NCI-H1048 (cell line): ENCODE measurements at regions not wholly inside any gene's neighbourhood (a gene's known extent, or its start where the extent isn't known, plus 50 kb on each side); places are given as distances from the start of the nearest gene placed in this dataset.
A peak's percentile ranks its signal among the peaks of the same experiment; 100 is the strongest.

Experiments used
- DNase-seq: peaks from one replicate; lab custom pipeline; 2025; lab: John Stamatoyannopoulos, UW

GRCh38 chr4:167475951-167476350 lies 241.7 kb upstream of the SPOCK3 start:
- no peak for DNase-seq

GRCh38 chr4:167492007-167492406 lies 257.7 kb upstream of the SPOCK3 start:
- no peak for DNase-seq

GRCh38 chr4:167509551-167509950 lies 275.3 kb upstream of the SPOCK3 start:
- DNase-seq: no peak

- no peak for DNase-seq
Measured at GRCh38 chr4:167524091-167524490, 289.8 kb upstream of the SPOCK3 start.

- no peak for DNase-seq
Measured at GRCh38 chr4:167537761-167538160, 303.5 kb upstream of the SPOCK3 start.

- DNase-seq: no peak
Measured at GRCh38 chr4:167541286-167541685, 307.0 kb upstream of the SPOCK3 start.

GRCh38 chr4:167544391-167544790 lies 310.1 kb upstream of the SPOCK3 start:
- DNase-seq: no peak

GRCh38 chr4:167550021-167550420 lies 315.7 kb upstream of the SPOCK3 start:
- no peak for DNase-seq

GRCh38 chr4:167555338-167556022 lies 321.2 kb upstream of the SPOCK3 start:
- no peak for DNase-seq

- DNase-seq: no peak
Measured at GRCh38 chr4:167578906-167579305, 344.6 kb upstream of the SPOCK3 start.

- no peak for DNase-seq
Measured at GRCh38 chr4:167581449-167581965, 347.2 kb upstream of the SPOCK3 start.

- DNase-seq: no peak
Measured at GRCh38 chr4:167587361-167587760, 353.1 kb upstream of the SPOCK3 start.

GRCh38 chr4:167595898-167596297 lies 361.6 kb upstream of the SPOCK3 start:
- DNase-seq: no peak

GRCh38 chr4:167602157-167602556 lies 367.9 kb upstream of the SPOCK3 start:
- DNase-seq: no peak

GRCh38 chr4:167606551-167606950 lies 372.3 kb upstream of the SPOCK3 start:
- DNase-seq: no peak

- no peak for DNase-seq
Measured at GRCh38 chr4:167613381-167613780, 379.1 kb upstream of the SPOCK3 start.

GRCh38 chr4:167614866-167615265 lies 380.6 kb upstream of the SPOCK3 start:
- DNase-seq: no peak

GRCh38 chr4:167616476-167616875 lies 382.2 kb upstream of the SPOCK3 start:
- no peak for DNase-seq

- peak; percentile 3 for DNase-seq
Measured at GRCh38 chr4:167622481-167623240, 388.4 kb upstream of the SPOCK3 start.

- no peak for DNase-seq
Measured at GRCh38 chr4:167623241-167623572, 388.9 kb upstream of the SPOCK3 start.

GRCh38 chr4:167629272-167629671 lies 395.0 kb upstream of the SPOCK3 start:
- DNase-seq: no peak

GRCh38 chr4:167642250-167642649 lies 408.0 kb upstream of the SPOCK3 start:
- no peak for DNase-seq

GRCh38 chr4:167645358-167645757 lies 411.1 kb upstream of the SPOCK3 start:
- no peak for DNase-seq

GRCh38 chr4:167652267-167652666 lies 418.0 kb upstream of the SPOCK3 start:
- no peak for DNase-seq
